Esophagus muscularis mucosa (tissue), 3 donors: ENCODE measurements at regions not wholly inside any gene's neighbourhood (a gene's known extent, or its start where the extent isn't known, plus 50 kb on each side); places are given as distances from the start of the nearest gene placed in this dataset.

Experiments
- CTCF ChIP-seq, 3 experiments: fragments of 200-600 bp in 2 of 3; fragments of 450-650 bp in 1 of 3; sonication (generic) in 2 of 3; IDR thresholded peaks; one replicate each; pipeline ENCODE4 v1.5.1; 2017 to 2019; ENCODE audit warnings: antibody characterized with exemption in 3 of 3, mild to moderate bottlenecking in 2 of 3, moderate library complexity in 1 of 3
- POLR2AphosphoS5 ChIP-seq, 2 donors: sonication (generic); formaldehyde crosslinking; IDR thresholded peaks; one replicate each; pipeline ENCODE4 v1.6.1; 2017; ENCODE audit warnings: antibody characterized with exemption in 2 of 2

DNA sequence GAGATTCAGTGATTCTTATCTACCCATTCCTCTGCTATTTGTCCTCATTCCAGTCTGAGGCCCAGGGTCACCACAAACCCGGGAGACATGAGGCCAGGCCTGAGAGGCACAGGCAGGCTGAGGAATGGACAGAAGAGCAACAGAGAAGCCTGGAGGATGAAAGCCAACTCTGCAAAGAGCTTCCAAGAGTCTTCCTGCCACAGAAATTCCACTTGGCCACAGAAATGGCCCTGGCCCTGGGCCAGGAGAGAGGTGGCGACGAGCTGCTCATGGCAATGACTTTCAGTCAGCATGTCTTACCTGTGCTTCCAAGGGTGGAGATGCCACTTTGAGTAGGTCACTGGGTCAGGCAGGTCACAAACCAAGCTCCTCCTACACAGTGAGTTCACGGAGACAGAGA is 155.3 kb upstream of the PKDCC start:
- TF ChIP-seq CTCF (IDR thresholded peaks at IDR 0.05), result no peak
- no peak for TF ChIP-seq POLR2AphosphoS5 (IDR thresholded peaks at IDR 0.05)
